ENCODE measurements at regions not wholly inside any gene's neighbourhood (a gene's known extent, or its start where the extent isn't known, plus 50 kb on each side); places are given as distances from the start of the nearest gene placed in this dataset.

GRCh38 chr11:134822897-134823296 lies 410.9 kb upstream of the B3GAT1 start:
- DNase-seq (ENCODE audit: extremely low read depth, insufficient read length): no peak
- H3K27me3 ChIP-seq (replicated peaks; ENCODE audit: control insufficient read depth, insufficient read depth, low read length): no peaks in the 10 kb centered on the region; the same call in 1 of the 2 replicates
- no peak overlapping the region for H3K4me3 ChIP-seq (replicated peaks; ENCODE audit: low read depth, low read length)
- no peaks in the 10 kb centered on the region for H3K36me3 ChIP-seq (ENCODE audit: control insufficient read depth, insufficient read depth, low read length)
- TF ChIP-seq CTCF (IDR thresholded peaks at IDR 0.05; ENCODE audit: insufficient read depth, low read length, poor library complexity, severe bottlenecking): no peak

- Histone ChIP-seq H3K36me3 (ENCODE audit: control insufficient read depth, insufficient read depth, low read length) (no peaks in the 10 kb centered on the region), H3K27me3 (replicated peaks; ENCODE audit: control insufficient read depth, insufficient read depth, low read length) (no peaks in the 10 kb centered on the region; the same call in 1 of the 2 replicates), H3K4me3 (replicated peaks; ENCODE audit: low read depth, low read length) (no peak overlapping the region)
- TF ChIP-seq CTCF (IDR thresholded peaks at IDR 0.05; ENCODE audit: insufficient read depth, low read length, poor library complexity, severe bottlenecking): no peak
- no peak for DNase-seq (ENCODE audit: extremely low read depth, insufficient read length)
Observed at GRCh38 chr11:134821422-134821821, 409.4 kb upstream of the B3GAT1 start.

- TF ChIP-seq CTCF (IDR thresholded peaks at IDR 0.05; ENCODE audit: insufficient read depth, low read length, poor library complexity, severe bottlenecking): no peak
- no peaks in the 10 kb centered on the region for H3K36me3 ChIP-seq (ENCODE audit: control insufficient read depth, insufficient read depth, low read length)
- no peak overlapping the region for H3K4me3 ChIP-seq (replicated peaks; ENCODE audit: low read depth, low read length)
- no peaks in the 10 kb centered on the region; the same call in 1 of the 2 replicates for H3K27me3 ChIP-seq (replicated peaks; ENCODE audit: control insufficient read depth, insufficient read depth, low read length)
- DNase-seq (ENCODE audit: extremely low read depth, insufficient read length): no peak
Observed at GRCh38 chr11:134819041-134819440, 407.0 kb upstream of the B3GAT1 start.

- H3K4me3 ChIP-seq (replicated peaks; ENCODE audit: low read depth, low read length): no peak overlapping the region
- H3K36me3 ChIP-seq (ENCODE audit: control insufficient read depth, insufficient read depth, low read length): no peaks in the 10 kb centered on the region
- no peak for DNase-seq (ENCODE audit: extremely low read depth, insufficient read length)
- TF ChIP-seq CTCF (IDR thresholded peaks at IDR 0.05; ENCODE audit: insufficient read depth, low read length, poor library complexity, severe bottlenecking): no peak
- H3K27me3 ChIP-seq (replicated peaks; ENCODE audit: control insufficient read depth, insufficient read depth, low read length): no peaks in the 10 kb centered on the region; the same call in 1 of the 2 replicates
Observed at GRCh38 chr11:134818516-134818915, 406.5 kb upstream of the B3GAT1 start.

- Histone ChIP-seq H3K27me3 (replicated peaks; ENCODE audit: control insufficient read depth, insufficient read depth, low read length) (no peaks in the 10 kb centered on the region; the same call in 1 of the 2 replicates), H3K36me3 (ENCODE audit: control insufficient read depth, insufficient read depth, low read length) (no peaks in the 10 kb centered on the region), H3K4me3 (replicated peaks; ENCODE audit: low read depth, low read length) (no peak overlapping the region)
- DNase-seq (ENCODE audit: extremely low read depth, insufficient read length): no peak
- TF ChIP-seq CTCF (IDR thresholded peaks at IDR 0.05; ENCODE audit: insufficient read depth, low read length, poor library complexity, severe bottlenecking): no peak
Observed at GRCh38 chr11:134815404-134815803, 403.4 kb upstream of the B3GAT1 start.

- no peaks in the 10 kb centered on the region for H3K36me3 ChIP-seq (ENCODE audit: control insufficient read depth, insufficient read depth, low read length)
- no peak for TF ChIP-seq CTCF (IDR thresholded peaks at IDR 0.05; ENCODE audit: insufficient read depth, low read length, poor library complexity, severe bottlenecking)
- H3K4me3 ChIP-seq (replicated peaks; ENCODE audit: low read depth, low read length): no peak overlapping the region
- H3K27me3 ChIP-seq (replicated peaks; ENCODE audit: control insufficient read depth, insufficient read depth, low read length): no peaks in the 10 kb centered on the region; the same call in 1 of the 2 replicates
- no peak for DNase-seq (ENCODE audit: extremely low read depth, insufficient read length)
Observed at GRCh38 chr11:134807997-134808396, 396.0 kb upstream of the B3GAT1 start.
